SK-N-SH treated with all-trans-retinoic acid at 6 μM for 48 hours (cell line): ENCODE measurements at regions not wholly inside any gene's neighbourhood (a gene's known extent, or its start where the extent isn't known, plus 50 kb on each side); places are given as distances from the start of the nearest gene placed in this dataset.

Experiments used
- ATAC-seq: fragments of 200-7000 bp; cut with Tn5 transposase; 3 replicates; pipeline ENCODE4 v1.9.1; 2020; ENCODE audit warnings: mild to moderate bottlenecking, moderate library complexity
- BACH2 ChIP-seq: fragments of 250-450 bp; sonication (Bioruptor Pico); IDR thresholded peaks from 2 replicates; pipeline ENCODE4 v1.9.0; 2021; ENCODE audit warnings: mild to moderate bottlenecking, borderline replicate concordance
- CREB5 ChIP-seq: fragments of 250-450 bp; sonication (Bioruptor Pico); IDR thresholded peaks from 2 replicates; pipeline ENCODE4 v1.5.1; 2020; ENCODE audit warnings: low read depth, mild to moderate bottlenecking, moderate library complexity
- CSDC2 ChIP-seq: fragments of 250-450 bp; sonication (Bioruptor Pico); IDR thresholded peaks from 2 replicates; pipeline ENCODE4 v1.5.0; 2020; ENCODE audit warnings: mild to moderate bottlenecking, moderate library complexity
- CSRNP3 ChIP-seq: fragments of 250-450 bp; sonication (Bioruptor Pico); IDR thresholded peaks from 2 replicates; pipeline ENCODE4 v1.5.1; 2021; ENCODE audit warnings: mild to moderate bottlenecking, moderate library complexity
- ESRRG ChIP-seq: fragments of 250-450 bp; sonication (Bioruptor Pico); IDR thresholded peaks from 2 replicates; pipeline ENCODE4 v1.6.1; 2021; ENCODE audit warnings: mild to moderate bottlenecking
- GLIS3 ChIP-seq: fragments of 250-450 bp; sonication (Bioruptor Pico); IDR thresholded peaks from 2 replicates; pipeline ENCODE4 v1.5.0; 2020; ENCODE audit warnings: mild to moderate bottlenecking, moderate library complexity
- ISL1 ChIP-seq: fragments of 250-450 bp; sonication (Bioruptor Pico); IDR thresholded peaks from 2 replicates; pipeline ENCODE4 v2.1.2; 2022; ENCODE audit warnings: mild to moderate bottlenecking, moderate library complexity
- OSR1 ChIP-seq: fragments of 250-450 bp; sonication (Bioruptor Pico); IDR thresholded peaks from 2 replicates; pipeline ENCODE4 v1.8.0; 2022; ENCODE audit warnings: moderate library complexity, mild to moderate bottlenecking, inconsistent platforms
- POU6F1 ChIP-seq: fragments of 250-450 bp; sonication (Bioruptor Pico); IDR thresholded peaks from 2 replicates; pipeline ENCODE4 v1.8.0; 2021; ENCODE audit warnings: low read depth, mild to moderate bottlenecking, moderate library complexity, borderline replicate concordance
- PPARA ChIP-seq: fragments of 250-450 bp; sonication (Bioruptor Pico); IDR thresholded peaks from 2 replicates; pipeline ENCODE4 v1.5.0; 2020; ENCODE audit warnings: mild to moderate bottlenecking, borderline replicate concordance
- RARB ChIP-seq: fragments of 250-450 bp; sonication (Bioruptor Pico); IDR thresholded peaks from 2 replicates; pipeline ENCODE4 v1.8.0; 2021; ENCODE audit warnings: mild to moderate bottlenecking, moderate library complexity
- TCF4 ChIP-seq: fragments of 250-450 bp; sonication (Bioruptor Pico); IDR thresholded peaks from 2 replicates; pipeline ENCODE4 v1.8.0; 2021; ENCODE audit warnings: mild to moderate bottlenecking, moderate library complexity, borderline replicate concordance
- TOX ChIP-seq: fragments of 250-450 bp; sonication (Bioruptor Pico); IDR thresholded peaks from 2 replicates; pipeline ENCODE4 v1.8.0; 2021; ENCODE audit warnings: mild to moderate bottlenecking, moderate library complexity, borderline replicate concordance
- TSHZ2 ChIP-seq: fragments of 250-450 bp; sonication (Bioruptor Pico); IDR thresholded peaks from 2 replicates; pipeline ENCODE4 v1.5.0; 2020; ENCODE audit warnings: mild to moderate bottlenecking, moderate library complexity
- ZC3H10 ChIP-seq: fragments of 250-450 bp; sonication (Bioruptor Pico); IDR thresholded peaks from 2 replicates; pipeline ENCODE4 v1.5.1; 2021; ENCODE audit warnings: mild to moderate bottlenecking, moderate library complexity
- ZFP3 ChIP-seq: fragments of 250-450 bp; sonication (Bioruptor Pico); IDR thresholded peaks from 2 replicates; pipeline ENCODE4 v1.5.0; 2020; ENCODE audit warnings: mild to moderate bottlenecking, moderate library complexity
- ZFP30 ChIP-seq: fragments of 450-650 bp; formaldehyde crosslinking; IDR thresholded peaks from 2 replicates; pipeline ENCODE4 v1.5.0; 2022; ENCODE audit warnings: mild to moderate bottlenecking, moderate library complexity
- ZNF565 ChIP-seq: fragments of 450-650 bp; formaldehyde crosslinking; conservative IDR thresholded peaks from 2 replicates; pipeline ENCODE4 v1.5.0; 2020; ENCODE audit warnings: low read depth, mild to moderate bottlenecking, moderate library complexity
- ZNF70 ChIP-seq: fragments of 450-650 bp; formaldehyde crosslinking; IDR thresholded peaks from 2 replicates; pipeline ENCODE4 v1.5.0; 2020; ENCODE audit warnings: mild to moderate bottlenecking, moderate library complexity

- TF ChIP-seq CREB5 (CRISPR knock-in tag) (no peak), CSRNP3 (CRISPR knock-in tag) (no peak), ESRRG (CRISPR knock-in tag) (no peak), ISL1 (CRISPR knock-in tag) (no peak), TSHZ2 (CRISPR knock-in tag) (no peak), OSR1 (CRISPR knock-in tag) (no peak), TCF4 (CRISPR knock-in tag) (no peak), PPARA (CRISPR knock-in tag) (no peak), TOX (no peak)
These were observed 74.8 kb upstream of the NECTIN1 start (continued) for GRCh38 chr11:119803726-119804294.

- TF ChIP-seq ZNF565 (CRISPR knock-in tag) (no peak), PPARA (CRISPR knock-in tag) (no peak), ISL1 (CRISPR knock-in tag) (no peak), RARB (CRISPR knock-in tag) (no peak), POU6F1 (no peak), GLIS3 (CRISPR knock-in tag) (no peak), CSDC2 (CRISPR knock-in tag) (no peak), ESRRG (CRISPR knock-in tag) (no peak), TOX (no peak), ZNF70 (no peak), ZFP30 (CRISPR knock-in tag) (no peak), BACH2 (CRISPR knock-in tag) (no peak), ZFP3 (no peak), CREB5 (CRISPR knock-in tag) (no peak), ZC3H10 (CRISPR knock-in tag) (no peak), TSHZ2 (CRISPR knock-in tag) (no peak)
- ATAC-seq = no peak
These were observed 74.1 kb upstream of the NECTIN1 start for GRCh38 chr11:119803139-119803538.
